Neuronal stem cell (in vitro differentiated cells): ENCODE measurements at regions not wholly inside any gene's neighbourhood (a gene's known extent, or its start where the extent isn't known, plus 50 kb on each side); places are given as distances from the start of the nearest gene placed in this dataset.
A peak's percentile ranks its signal among the peaks of the same experiment; 100 is the strongest.

Experiments
- DNase-seq: peaks from one replicate; pipeline ENCODE4 v3.0.0-alpha.2; 2013; ENCODE audit warnings: low spot score
- H2AFZ ChIP-seq: one replicate; pipeline ENCODE4 v1.6.1; 2013; ENCODE audit warnings: mild to moderate bottlenecking, low read length, inconsistent platforms
- H2AK5ac ChIP-seq: 2 replicates; pipeline ENCODE4 v1.6.1; 2013; ENCODE audit warnings: low read depth, mild to moderate bottlenecking, inconsistent platforms, low read length, moderate library complexity, mixed read lengths
- H2BK120ac ChIP-seq: 2 replicates; pipeline ENCODE4 v1.6.1; 2013; ENCODE audit warnings: low read depth, mild to moderate bottlenecking, inconsistent platforms, low read length, moderate library complexity, mixed read lengths
- H2BK12ac ChIP-seq: one replicate; pipeline ENCODE4 v1.6.1; 2013; ENCODE audit warnings: low read length, inconsistent platforms
- H2BK15ac ChIP-seq: 2 replicates; pipeline ENCODE4 v1.6.1; 2013; ENCODE audit warnings: mild to moderate bottlenecking, low read length, inconsistent platforms, mixed read lengths
- H2BK5ac ChIP-seq: one replicate; pipeline ENCODE4 v1.6.1; 2013; ENCODE audit warnings: inconsistent platforms, mild to moderate bottlenecking, low read length, moderate library complexity
- H3K14ac ChIP-seq: one replicate; pipeline ENCODE4 v1.6.1; 2013; ENCODE audit warnings: low read length, inconsistent platforms
- H3K18ac ChIP-seq: 2 replicates; pipeline ENCODE4 v1.6.1; 2013; ENCODE audit warnings: low read length, inconsistent platforms
- H3K23ac ChIP-seq: 2 replicates; pipeline ENCODE4 v1.6.1; 2013; ENCODE audit warnings: low read depth, mild to moderate bottlenecking, mixed read lengths, low read length, inconsistent platforms; ENCODE audit not compliant: poor library complexity
- H3K27ac ChIP-seq: replicated peaks from 3 replicates; pipeline ENCODE4 v1.5.1; 2013; ENCODE audit warnings: low read length, inconsistent platforms
- H3K27me3 ChIP-seq, 3 experiments: 2 replicates each; pipeline ENCODE4 v1.6.1; 2013; ENCODE audit warnings: low read length in 3 of 3, mild to moderate bottlenecking in 2 of 3, inconsistent platforms in 1 of 3, low read depth in 1 of 3, mixed read lengths in 1 of 3, moderate library complexity in 1 of 3; ENCODE audit not compliant: control insufficient read depth in 3 of 3, insufficient read depth in 3 of 3
- H3K36me3 ChIP-seq, 2 donors: replicated peaks in 1 of 2; 2 replicates each; pipeline ENCODE4 v1.6.1; 2013; ENCODE audit warnings: low read length in 2 of 2; ENCODE audit not compliant: control insufficient read depth in 2 of 2, insufficient read depth in 2 of 2
- H3K4ac ChIP-seq: 2 replicates; pipeline ENCODE4 v1.6.1; 2013; ENCODE audit warnings: inconsistent platforms, mild to moderate bottlenecking, low read length, moderate library complexity
- H3K4me1 ChIP-seq, 2 donors: 1 replicate in 1 of 2; 2 replicates in 1 of 2; pipeline ENCODE4 v1.6.1; 2013; ENCODE audit warnings: low read length in 2 of 2, low read depth in 1 of 2; ENCODE audit not compliant: control insufficient read depth in 2 of 2, insufficient read depth in 1 of 2
- H3K4me2 ChIP-seq: one replicate; pipeline ENCODE4 v1.6.1; 2013; ENCODE audit warnings: mild to moderate bottlenecking, low read length, inconsistent platforms; ENCODE audit not compliant: insufficient read depth, poor library complexity, severe bottlenecking
- H3K4me3 ChIP-seq, 2 donors: 2 replicates each; pipeline ENCODE4 v1.5.1; 2013; ENCODE audit warnings: low read length in 2 of 2, mild to moderate bottlenecking in 2 of 2, inconsistent platforms in 1 of 2, moderate library complexity in 1 of 2
- H3K79me1 ChIP-seq: one replicate; pipeline ENCODE4 v1.6.1; 2013; ENCODE audit warnings: low read depth, mild to moderate bottlenecking, inconsistent platforms, low read length, moderate library complexity
- H3K9ac ChIP-seq: one replicate; pipeline ENCODE4 v1.6.1; 2013; ENCODE audit warnings: mild to moderate bottlenecking, low read depth, low read length, inconsistent platforms; ENCODE audit not compliant: poor library complexity
- H3K9me3 ChIP-seq, 2 donors: replicated peaks in 1 of 2; 2 replicates each; pipeline versions ENCODE3 to v1.6.1; 2013; ENCODE audit warnings: low read length in 2 of 2, mild to moderate bottlenecking in 2 of 2, inconsistent platforms in 1 of 2, low read depth in 1 of 2, mixed read lengths in 1 of 2, moderate library complexity in 1 of 2; ENCODE audit not compliant: control insufficient read depth in 2 of 2, insufficient read depth in 1 of 2
- H4K8ac ChIP-seq: one replicate; pipeline ENCODE4 v1.6.1; 2013; ENCODE audit warnings: low read depth, mild to moderate bottlenecking, inconsistent platforms, low read length, moderate library complexity
- H4K91ac ChIP-seq: one replicate; pipeline ENCODE4 v1.6.1; 2013; ENCODE audit warnings: low read length, low read depth, mild to moderate bottlenecking, inconsistent platforms; ENCODE audit not compliant: poor library complexity
- WGBS, 2 donors: extraction: QIAGEN DNeasy Blood & Tissue Kit; methylation state at CpG; one replicate each; pipeline ENCODE4 v1.1.7; 2013; ENCODE audit warnings: missing lambda C conversion rate in 2 of 2, mixed read lengths in 1 of 2; ENCODE audit not compliant: insufficient read length in 2 of 2, insufficient replicate concordance in 1 of 2; ENCODE audit errors: extremely low coverage in 2 of 2; 5-methylcytosine and 5-hydroxymethylcytosine counted together

GRCh38 chr14:73795974-73796373 is 55.7 kb upstream of the PTGR2 start:
- Histone ChIP-seq H3K27ac (no peak overlapping the region), H4K91ac (no peak overlapping the region), H2BK5ac (no peak overlapping the region), H3K4me1 (peaks cover 4 to 17% of the 10 kb centered on the region in 2 donors), H3K36me3 (no peaks in the 10 kb centered on the region), H3K4ac (no peak overlapping the region), H2BK15ac (no peak overlapping the region), H3K9ac (no peak overlapping the region), H3K27me3 (no peaks in the 10 kb centered on the region), H2BK12ac (no peak overlapping the region), H2BK120ac (no peak overlapping the region), H3K14ac (no peak overlapping the region), H3K23ac (no peak overlapping the region), H3K79me1 (no peaks in the 10 kb centered on the region), H2AK5ac (no peak overlapping the region), H3K9me3 (no peaks in the 10 kb centered on the region), H3K4me2 (no peak overlapping the region), H4K8ac (no peak overlapping the region), H2AFZ (no peak overlapping the region), H3K4me3 (no peak overlapping the region), H3K18ac (no peak overlapping the region)
- WGBS, 2 donors, result no CpG with 5 or more reads among the region's 1 CpG
- DNase-seq, result no peak

GRCh38 chr14:73795466-73795865 is 56.2 kb upstream of the PTGR2 start:
- H3K79me1 ChIP-seq, result no peaks in the 10 kb centered on the region
- H3K9me3 ChIP-seq, result no peaks in the 10 kb centered on the region
- no peak overlapping the region for H2BK5ac ChIP-seq
- no peak overlapping the region for H3K14ac ChIP-seq
- H3K27ac ChIP-seq, result no peak overlapping the region
- H3K4me2 ChIP-seq, result no peak overlapping the region
- no peak overlapping the region for H2BK15ac ChIP-seq
- no peak overlapping the region for H4K91ac ChIP-seq
- no peak overlapping the region for H2BK12ac ChIP-seq
- peak overlapping the region; percentile 51 for H2AFZ ChIP-seq
- no peak overlapping the region for H2AK5ac ChIP-seq
- no peak overlapping the region for H3K4ac ChIP-seq
- WGBS, 2 donors, result no CpG with 5 or more reads among the region's 3 CpGs
- H3K18ac ChIP-seq, result no peak overlapping the region
- no peaks in the 10 kb centered on the region for H3K36me3 ChIP-seq
- H3K23ac ChIP-seq, result no peak overlapping the region
- no peak overlapping the region for H3K4me3 ChIP-seq
- no peak overlapping the region for H2BK120ac ChIP-seq
- DNase-seq, result no peak
- H4K8ac ChIP-seq, result no peak overlapping the region
- H3K4me1 ChIP-seq, result peaks cover 4 to 17% of the 10 kb centered on the region in 2 donors
- no peak overlapping the region for H3K9ac ChIP-seq
- H3K27me3 ChIP-seq, result no peaks in the 10 kb centered on the region

GRCh38 chr14:73794146-73794545 is 57.5 kb upstream of the PTGR2 start:
- Histone ChIP-seq H3K18ac (no peak overlapping the region), H2BK12ac (no peak overlapping the region), H2BK5ac (no peak overlapping the region), H3K14ac (no peak overlapping the region), H3K27me3 (peaks cover 0 to 2% (median 0%) of the 10 kb centered on the region in 3 experiments), H3K36me3 (no peaks in the 10 kb centered on the region), H3K4me3 (no peak overlapping the region), H2BK120ac (no peak overlapping the region), H2AFZ (no peak overlapping the region), H3K4ac (no peak overlapping the region), H2BK15ac (no peak overlapping the region), H3K4me1 (peaks cover 4 to 20% of the 10 kb centered on the region in 2 donors), H2AK5ac (no peak overlapping the region), H3K79me1 (no peaks in the 10 kb centered on the region), H3K9me3 (no peaks in the 10 kb centered on the region), H4K91ac (no peak overlapping the region), H3K4me2 (no peak overlapping the region), H3K23ac (no peak overlapping the region), H3K9ac (no peak overlapping the region), H4K8ac (no peak overlapping the region), H3K27ac (no peak overlapping the region)
- DNase-seq, result no peak
- WGBS, 2 donors, result no CpG with 5 or more reads among the region's 1 CpG

GRCh38 chr14:73792481-73792880 is 59.1 kb upstream of the PTGR2 start:
- peaks cover 8 to 27% of the 10 kb centered on the region in 2 donors for H3K4me1 ChIP-seq
- H3K23ac ChIP-seq, result no peak overlapping the region
- WGBS, 2 donors, result no CpG with 5 or more reads among the region's 4 CpGs
- no peaks in the 10 kb centered on the region for H3K79me1 ChIP-seq
- H2AFZ ChIP-seq, result no peak overlapping the region
- no peak for DNase-seq
- peaks cover 0 to 14% (median 0%) of the 10 kb centered on the region in 3 experiments for H3K27me3 ChIP-seq
- no peak overlapping the region for H3K14ac ChIP-seq
- no peak overlapping the region for H4K91ac ChIP-seq
- no peak overlapping the region for H3K27ac ChIP-seq
- no peaks in the 10 kb centered on the region for H3K36me3 ChIP-seq
- H2BK15ac ChIP-seq, result no peak overlapping the region
- H4K8ac ChIP-seq, result no peak overlapping the region
- no peak overlapping the region for H2BK12ac ChIP-seq
- no peaks in the 10 kb centered on the region for H3K9me3 ChIP-seq
- H3K4me3 ChIP-seq, result no peak overlapping the region
- H3K18ac ChIP-seq, result no peak overlapping the region
- H2AK5ac ChIP-seq, result no peak overlapping the region
- no peak overlapping the region for H2BK120ac ChIP-seq
- no peak overlapping the region for H3K4me2 ChIP-seq
- H3K9ac ChIP-seq, result no peak overlapping the region
- no peak overlapping the region for H2BK5ac ChIP-seq
- no peak overlapping the region for H3K4ac ChIP-seq
